ENCODE measurements at regions not wholly inside any gene's neighbourhood (a gene's known extent, or its start where the extent isn't known, plus 50 kb on each side); places are given as distances from the start of the nearest gene placed in this dataset.
"Not testable (repeated sequence)": the region's sequence is repeated elsewhere in the genome, so short reads cannot be mapped to it uniquely, and the experiment has no call there.

GRCh38 chr6:27635886-27636285 lies 163.0 kb upstream of the ZNF184 start:
- TF ChIP-seq CTCF (IDR thresholded peaks at IDR 0.05 in 8 of 11, conservative IDR thresholded peaks at IDR 0.05 in 3 of 11); POLR2AphosphoS5 (IDR thresholded peaks at IDR 0.05); POLR2A (IDR thresholded peaks at IDR 0.05): not testable (repeated sequence)
